NCI-H1436 (cell line): ENCODE measurements at regions not wholly inside any gene's neighbourhood (a gene's known extent, or its start where the extent isn't known, plus 50 kb on each side); places are given as distances from the start of the nearest gene placed in this dataset.

Source experiments
- DNase-seq: peaks from one replicate; lab custom pipeline; 2025; lab: John Stamatoyannopoulos, UW

GRCh38 chr20:52783769-52784168, 188.4 kb upstream of the TSHZ2 start:
- DNase-seq: no peak

DNA sequence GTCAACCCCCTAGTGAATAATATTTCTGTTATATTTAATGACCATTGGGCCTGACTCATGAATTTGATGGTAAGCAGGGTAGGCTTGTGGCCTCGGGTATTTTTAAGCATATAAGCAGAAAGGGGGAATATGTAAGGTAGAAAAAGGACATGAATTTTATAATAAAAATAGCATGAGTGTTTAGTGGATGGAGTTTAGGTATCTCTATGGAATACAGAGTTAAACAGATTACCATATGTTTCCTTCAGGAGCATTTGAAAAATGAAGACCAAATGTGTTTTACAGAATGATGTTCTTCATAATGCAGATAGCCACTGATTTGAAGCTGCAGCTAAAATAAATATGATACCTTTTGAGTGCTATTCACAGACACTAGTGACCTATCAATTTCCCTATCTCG, 191.7 kb upstream of the TSHZ2 start:
- no peak for DNase-seq

- DNase-seq: no peak
Measured at GRCh38 chr20:52779125-52779524, 193.0 kb upstream of the TSHZ2 start.

- DNase-seq: no peak
Measured at GRCh38 chr20:52777171-52777570, 195.0 kb upstream of the TSHZ2 start.

DNA sequence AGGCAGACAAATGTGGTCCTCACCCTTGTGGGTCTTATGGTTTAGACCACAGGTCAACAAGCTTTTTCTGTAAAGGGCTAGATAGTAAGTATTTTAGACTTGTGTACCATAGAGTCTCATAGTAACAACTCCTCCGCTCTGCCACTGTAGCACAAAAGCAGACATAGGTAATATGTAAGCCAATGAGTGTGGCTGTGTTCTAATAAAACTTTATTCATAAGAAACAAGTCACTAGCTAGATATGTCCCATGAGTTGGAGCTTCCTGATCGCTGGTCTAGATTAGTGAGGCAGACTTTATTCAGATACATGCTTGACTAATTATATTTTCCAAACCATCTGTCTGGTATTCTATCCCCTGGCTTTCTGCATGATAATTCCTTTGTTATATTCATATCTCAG, 196.4 kb upstream of the TSHZ2 start:
- no peak for DNase-seq

DNA sequence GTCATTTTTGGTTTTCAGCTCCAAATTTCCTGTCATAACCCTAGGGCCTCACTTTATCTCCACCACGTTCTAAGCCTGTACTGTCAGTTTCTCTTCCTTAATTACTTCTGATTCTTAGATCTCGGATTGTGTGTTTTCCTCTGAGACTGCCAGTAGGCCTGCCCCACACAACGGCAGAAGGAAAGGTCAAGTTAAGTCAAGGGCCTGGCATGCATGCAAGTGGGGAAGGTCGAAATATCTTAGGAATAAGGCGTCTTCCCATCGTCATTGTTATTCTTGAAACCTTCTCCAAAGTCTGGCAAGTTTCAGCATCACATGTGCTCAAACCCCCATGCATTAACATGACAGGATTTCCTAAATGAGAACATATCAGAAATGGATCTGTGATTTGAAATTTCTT, 203.5 kb upstream of the TSHZ2 start:
- DNase-seq: no peak

- no peak for DNase-seq
Measured at GRCh38 chr20:52766645-52767435, 205.3 kb upstream of the TSHZ2 start.

GRCh38 chr20:52763321-52763853, 208.8 kb upstream of the TSHZ2 start:
- DNase-seq: no peak

DNA sequence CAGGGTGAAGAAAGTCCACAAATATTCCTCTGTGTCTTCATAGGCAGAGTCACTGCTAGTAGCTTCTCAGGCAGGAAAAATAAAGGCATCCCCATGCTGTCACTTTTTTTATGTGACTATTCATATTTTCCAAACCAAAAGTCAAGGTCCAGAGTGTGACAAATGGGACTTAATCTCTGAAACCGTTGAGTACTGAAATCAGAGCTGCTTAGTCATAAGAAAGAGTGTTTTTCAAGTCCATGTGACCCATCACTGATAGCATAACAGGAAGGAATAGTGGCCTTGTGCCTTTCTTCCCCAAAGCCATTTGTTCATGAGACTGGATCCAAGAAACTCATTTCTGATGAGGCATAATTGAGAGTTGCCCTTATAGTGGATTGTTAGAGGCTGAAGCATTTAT, 210.3 kb upstream of the TSHZ2 start:
- no peak for DNase-seq

- DNase-seq: no peak
Measured at GRCh38 chr20:52760791-52761190, 211.4 kb upstream of the TSHZ2 start.

DNA sequence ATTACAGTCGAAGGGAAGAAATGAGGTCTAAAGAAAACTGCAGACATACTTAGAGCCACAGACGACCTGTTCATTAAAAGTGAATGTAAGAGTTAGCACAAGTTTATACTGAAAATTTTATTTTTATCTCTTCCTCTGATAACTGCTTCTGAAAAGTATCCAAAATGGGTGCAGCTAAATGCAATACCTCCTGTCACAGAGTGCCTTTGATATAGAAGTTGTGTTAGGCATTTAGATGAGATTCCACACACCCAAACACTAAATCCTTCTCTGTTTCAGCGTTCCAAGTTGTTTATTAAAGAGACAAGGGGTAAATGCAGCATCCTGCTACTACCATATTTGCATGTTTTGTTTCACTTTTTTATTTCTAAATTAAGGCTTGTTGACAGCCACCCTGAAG, 214.7 kb upstream of the TSHZ2 start:
- DNase-seq: no peak

DNA sequence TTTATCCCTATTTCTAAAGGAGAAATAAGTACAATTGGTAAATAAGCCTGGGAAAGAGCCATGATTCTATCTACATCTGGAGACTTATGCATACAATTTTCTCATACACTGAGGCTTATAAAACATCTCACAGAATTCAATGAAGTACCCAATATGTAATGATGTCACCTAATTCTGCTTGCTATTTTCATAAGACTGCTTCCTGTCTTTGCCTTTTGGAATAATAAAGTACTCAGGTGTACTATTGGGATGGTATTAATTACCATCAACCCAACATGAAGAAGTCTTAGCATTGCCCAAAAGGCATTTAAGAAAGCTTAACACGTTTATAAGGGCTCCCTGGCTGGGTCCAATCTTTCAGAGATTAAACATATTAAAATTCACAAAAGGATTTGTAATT, 216.4 kb upstream of the TSHZ2 start:
- no peak for DNase-seq

GRCh38 chr20:52754366-52754765, 217.8 kb upstream of the TSHZ2 start:
- DNase-seq: no peak

DNA sequence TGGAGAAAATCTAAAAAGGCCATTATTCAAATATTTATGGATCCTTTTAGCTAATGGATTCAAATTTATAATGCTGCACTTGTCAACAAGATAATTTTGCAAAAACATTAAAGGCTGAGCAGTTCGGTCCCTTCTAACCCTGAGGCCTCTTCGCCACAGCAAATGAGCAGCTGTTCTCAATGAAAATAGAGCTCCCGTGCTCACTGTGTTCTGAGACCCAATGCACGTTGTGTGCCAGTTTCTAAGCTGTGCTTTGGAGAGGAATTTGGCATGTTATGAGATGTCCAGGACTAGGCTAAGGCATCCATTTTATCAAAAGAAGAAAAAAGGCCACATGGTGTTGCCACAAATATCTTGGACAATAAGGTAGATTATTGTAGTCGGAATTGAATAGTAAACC, 220.1 kb upstream of the TSHZ2 start:
- no peak for DNase-seq

- no peak for DNase-seq
Measured at GRCh38 chr20:52751571-52751970, 220.6 kb upstream of the TSHZ2 start.

DNA sequence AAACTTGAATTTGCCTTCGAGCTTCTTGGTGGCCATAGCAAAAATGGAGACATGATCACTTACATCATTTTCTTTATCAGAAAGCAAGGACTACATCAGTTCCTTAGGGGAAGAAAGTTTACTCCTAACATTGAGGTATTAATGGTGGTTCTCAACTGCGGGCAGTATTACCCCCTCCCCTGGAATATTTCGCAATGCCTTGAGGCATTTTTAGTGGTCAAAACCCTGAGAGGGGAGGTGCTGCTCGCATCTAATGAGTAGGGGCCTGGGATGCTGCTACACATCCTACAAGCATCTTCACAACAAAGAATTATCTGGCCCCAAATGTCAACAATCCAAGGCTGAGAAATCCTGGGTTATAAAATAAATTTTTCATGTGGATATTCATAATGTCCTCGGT, 222.2 kb upstream of the TSHZ2 start:
- DNase-seq: no peak

- DNase-seq: no peak
Measured at GRCh38 chr20:52748990-52749389, 223.2 kb upstream of the TSHZ2 start.

- no peak for DNase-seq
Measured at GRCh38 chr20:52748285-52748932, 223.7 kb upstream of the TSHZ2 start.

- DNase-seq: no peak
Measured at GRCh38 chr20:52747845-52748284, 224.3 kb upstream of the TSHZ2 start.

- DNase-seq: no peak
Measured at GRCh38 chr20:52746770-52747169, 225.4 kb upstream of the TSHZ2 start.

DNA sequence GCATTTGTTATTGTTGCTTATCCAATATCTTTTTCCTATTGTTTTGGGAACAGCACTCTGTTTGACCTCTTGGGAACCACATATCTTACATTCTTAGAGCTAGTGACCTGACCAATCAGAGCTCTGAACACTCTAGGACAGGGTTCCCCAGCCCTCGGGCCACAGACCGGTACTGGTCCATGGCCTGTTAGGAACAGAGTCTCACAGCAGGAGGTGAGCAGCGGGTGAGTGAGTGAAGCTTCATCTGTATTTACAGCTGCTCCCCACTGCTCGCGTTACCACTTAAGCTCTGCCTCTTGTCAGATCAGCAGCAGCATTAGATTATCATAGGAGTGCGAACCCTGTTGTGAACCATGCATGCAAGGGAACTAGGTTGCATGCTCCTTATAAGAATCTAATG, 226.0 kb upstream of the TSHZ2 start:
- no peak for DNase-seq

DNA sequence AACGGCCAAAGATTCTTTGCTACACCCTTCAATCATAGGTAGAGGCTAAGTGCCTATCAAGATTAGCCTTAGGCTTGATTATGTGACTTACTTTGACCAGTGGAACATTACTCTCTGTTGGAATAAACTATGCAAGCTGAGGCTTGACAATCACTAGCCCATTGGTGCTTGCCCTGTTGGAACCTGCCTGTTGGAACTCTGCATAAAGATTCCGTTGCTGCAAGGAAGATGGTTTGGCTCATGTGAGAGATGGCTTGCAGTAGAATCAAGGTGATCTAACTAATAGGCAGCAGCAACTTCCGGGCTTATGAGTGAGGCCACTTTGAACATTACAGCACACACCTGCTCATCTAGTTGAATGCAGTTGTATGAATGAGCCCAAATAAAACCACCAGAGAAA, 227.7 kb upstream of the TSHZ2 start:
- DNase-seq: no peak

- DNase-seq: no peak
Measured at GRCh38 chr20:52738081-52738480, 234.1 kb upstream of the TSHZ2 start.

DNA sequence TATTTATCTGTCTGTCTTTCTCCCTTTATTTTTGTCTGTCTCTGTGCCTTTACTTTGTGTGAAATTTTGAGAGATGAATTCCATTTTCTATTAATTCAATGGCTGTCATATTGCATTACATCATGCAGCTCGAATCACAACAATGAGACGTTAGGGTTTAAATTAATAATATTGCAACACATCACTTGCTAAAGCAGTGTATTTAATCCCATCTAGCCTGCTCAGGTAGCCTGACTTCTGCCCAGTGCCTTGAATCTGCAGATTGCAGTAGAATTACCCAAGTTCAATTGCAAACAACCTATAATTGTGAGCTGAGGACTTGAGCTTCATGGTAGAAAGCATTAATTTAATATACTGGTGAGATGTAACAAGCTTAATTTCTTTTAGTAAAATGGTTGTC, 235.7 kb upstream of the TSHZ2 start:
- DNase-seq: no peak
